ENCODE measurements at regions not wholly inside any gene's neighbourhood (a gene's known extent, or its start where the extent isn't known, plus 50 kb on each side); places are given as distances from the start of the nearest gene placed in this dataset.

- TF ChIP-seq EZH2 (IDR thresholded peaks at IDR 0.05; ENCODE audit: borderline replicate concordance, low read depth, low read length, severe bottlenecking) (no peak), CTCF (IDR thresholded peaks at IDR 0.05; ENCODE audit: borderline replicate concordance, extremely low read depth, low read length, poor library complexity, severe bottlenecking) (no peak)
Measured at GRCh38 chr13:36608474-36608873, 65.3 kb upstream of the SERTM1 start.

Data from DND-41 (cell line).